ENCODE measurements at regions not wholly inside any gene's neighbourhood (a gene's known extent, or its start where the extent isn't known, plus 50 kb on each side); places are given as distances from the start of the nearest gene placed in this dataset.

DNA sequence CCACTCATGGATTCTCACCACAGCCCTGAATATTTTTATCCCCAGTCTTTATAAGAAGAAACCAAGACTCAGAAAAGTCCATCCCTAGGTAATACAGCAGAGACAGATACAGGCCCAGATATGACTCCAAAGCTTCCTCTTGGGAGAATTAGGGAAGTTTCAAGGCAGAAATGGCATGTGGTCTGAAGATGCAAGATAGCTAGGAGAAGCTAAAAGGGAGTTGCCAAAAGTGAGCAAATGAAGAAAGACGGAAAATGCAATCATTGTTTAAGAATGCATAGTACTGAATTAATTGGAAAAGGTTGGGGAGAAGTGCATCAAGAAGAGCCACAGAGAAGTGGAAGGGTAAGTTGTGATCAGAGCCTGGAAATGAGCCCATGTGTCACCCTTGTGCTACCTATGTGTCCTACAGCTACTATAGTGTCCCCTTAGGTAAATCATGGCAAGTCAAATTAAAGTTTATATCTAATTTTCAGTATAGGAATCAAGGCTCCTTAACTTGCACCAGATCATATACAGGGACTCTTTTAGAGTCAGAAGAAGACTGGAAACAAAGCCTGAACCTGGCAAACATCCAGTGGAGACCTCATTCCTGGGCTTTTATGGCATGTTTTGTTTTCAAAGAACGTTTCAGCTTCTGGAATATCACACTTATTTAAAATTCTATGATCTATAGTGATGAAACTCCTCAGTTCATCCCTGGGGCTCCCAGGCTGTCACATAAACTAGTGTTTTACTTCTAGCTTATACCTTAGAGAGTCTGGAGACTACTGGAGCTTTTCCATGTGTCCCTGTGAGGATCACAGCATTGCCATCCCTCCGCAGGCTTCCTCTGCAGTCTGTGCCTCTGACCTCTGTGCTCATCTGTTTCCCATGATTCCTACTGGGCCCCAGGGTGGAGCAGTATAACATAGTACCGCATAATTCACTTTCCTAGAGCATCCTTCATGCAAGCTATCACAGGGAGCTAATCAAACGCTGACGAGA, 189.0 kb upstream of the CDKN3 start:
- Mint-ChIP-seq H3K4me1 (no peaks in the 10 kb centered on the region), H3K27ac (no peak overlapping the region), H3K27me3 (peaks cover 10% of the 10 kb centered on the region), H3K4me3 (no peak overlapping the region), H3K9me3 (peaks cover 0 to 4% (median 0%) of the 10 kb centered on the region in 7 donors), H3K36me3 (no peaks in the 10 kb centered on the region)
- peaks cover 3% of the 10 kb centered on the region for H3K27me3 ChIP-seq (ENCODE audit: control insufficient read depth, insufficient read depth, low read length)
- no peak for ATAC-seq (ENCODE audit: low read depth in 2 of 2)
- no peak for DNase-seq
- H3K4me3 ChIP-seq (ENCODE audit: low read depth, low read length), result no peak overlapping the region
- H3K27ac ChIP-seq (ENCODE audit: insufficient read depth, low read length, poor library complexity, severe bottlenecking), result no peak overlapping the region
- no peaks in the 10 kb centered on the region for H3K36me3 ChIP-seq (ENCODE audit: control insufficient read depth, insufficient read depth, low read length)
- H3K9me3 ChIP-seq (ENCODE audit: control insufficient read depth in 2 of 2, low read length in 2 of 2), result no peaks in the 10 kb centered on the region
- no peaks in the 10 kb centered on the region for H3K4me1 ChIP-seq (ENCODE audit: control insufficient read depth, insufficient read depth, low read length, poor library complexity, severe bottlenecking)

DNA sequence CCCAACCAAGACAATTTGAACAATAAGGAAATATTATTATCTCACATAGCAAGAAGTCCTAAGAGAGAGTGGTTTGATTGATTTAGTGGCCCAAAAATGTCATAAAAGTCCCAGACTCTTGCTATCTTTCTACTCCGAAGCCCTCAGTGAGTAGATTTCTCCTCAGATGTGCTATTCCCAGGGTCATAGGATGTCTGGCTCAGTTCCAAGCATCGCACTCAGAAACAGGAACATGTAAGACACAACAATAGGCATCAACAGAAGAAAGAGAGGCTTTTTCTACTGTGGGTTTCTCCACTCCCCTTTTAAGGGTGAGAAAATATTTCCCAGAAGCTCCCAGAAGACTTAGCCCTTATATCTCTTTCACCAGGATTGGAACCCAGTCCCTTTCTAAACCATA, 188.1 kb upstream of the CDKN3 start:
- H3K36me3 Mint-ChIP-seq, result no peaks in the 10 kb centered on the region
- DNase-seq (no peak), ATAC-seq (ENCODE audit: low read depth in 2 of 2) (no peak)
- H3K4me1 Mint-ChIP-seq, result no peaks in the 10 kb centered on the region
- Histone ChIP-seq H3K4me3 (ENCODE audit: low read depth, low read length) (no peak overlapping the region), H3K36me3 (ENCODE audit: control insufficient read depth, insufficient read depth, low read length) (no peaks in the 10 kb centered on the region), H3K27me3 (ENCODE audit: control insufficient read depth, insufficient read depth, low read length) (peaks cover 3% of the 10 kb centered on the region), H3K27ac (ENCODE audit: insufficient read depth, low read length, poor library complexity, severe bottlenecking) (no peak overlapping the region), H3K4me1 (ENCODE audit: control insufficient read depth, insufficient read depth, low read length, poor library complexity, severe bottlenecking) (no peaks in the 10 kb centered on the region), H3K9me3 (ENCODE audit: control insufficient read depth in 2 of 2, low read length in 2 of 2) (no peaks in the 10 kb centered on the region)
- H3K4me3 Mint-ChIP-seq, result no peak overlapping the region
- H3K27ac Mint-ChIP-seq, result no peak overlapping the region
- H3K9me3 Mint-ChIP-seq, result peaks cover 0 to 4% (median 0%) of the 10 kb centered on the region in 7 donors
- H3K27me3 Mint-ChIP-seq, result peaks cover 12% of the 10 kb centered on the region

DNA sequence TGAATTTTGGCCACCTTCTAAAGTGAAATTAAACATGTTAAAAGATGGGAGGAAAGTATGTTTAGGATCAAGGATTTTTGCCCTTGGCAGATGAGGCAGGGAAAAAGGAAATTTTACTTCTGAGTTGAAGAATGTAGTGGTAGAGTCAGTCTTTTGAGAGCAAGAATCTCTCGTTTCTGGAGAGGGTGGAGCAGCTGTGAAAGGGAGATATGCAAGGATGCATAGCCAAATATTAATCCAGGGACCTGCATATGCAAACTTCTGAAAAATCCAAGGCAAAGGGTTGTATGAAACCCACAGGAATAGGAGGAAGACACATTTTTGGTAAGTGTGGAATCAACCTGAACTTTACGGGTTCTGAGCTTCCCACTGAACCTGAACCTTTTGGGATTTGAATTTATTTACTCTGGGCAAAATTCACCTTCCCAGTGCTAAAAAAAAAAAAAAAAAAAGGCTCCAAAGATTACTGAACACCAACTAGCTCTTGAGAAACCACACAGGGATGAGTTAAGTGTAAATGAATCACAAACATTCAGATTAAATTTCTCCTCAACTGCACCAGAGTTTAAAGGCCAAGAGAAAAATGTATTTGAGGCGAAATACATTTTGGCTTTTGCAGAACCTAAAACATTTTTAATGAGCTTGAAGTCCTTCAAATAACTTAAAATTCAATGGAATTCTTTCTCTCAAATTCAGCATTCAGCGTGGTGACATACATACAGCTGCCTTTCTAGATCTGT, 187.1 kb upstream of the CDKN3 start:
- DNase-seq, result no peak
- H3K4me3 Mint-ChIP-seq, result no peak overlapping the region
- H3K4me1 Mint-ChIP-seq, result no peaks in the 10 kb centered on the region
- no peak overlapping the region for H3K4me3 ChIP-seq (ENCODE audit: low read depth, low read length)
- no peaks in the 10 kb centered on the region for H3K36me3 Mint-ChIP-seq
- peaks cover 0 to 4% (median 0%) of the 10 kb centered on the region in 7 donors for H3K9me3 Mint-ChIP-seq
- no peaks in the 10 kb centered on the region for H3K9me3 ChIP-seq (ENCODE audit: control insufficient read depth in 2 of 2, low read length in 2 of 2)
- ATAC-seq (ENCODE audit: low read depth in 2 of 2), result no peak
- H3K4me1 ChIP-seq (ENCODE audit: control insufficient read depth, insufficient read depth, low read length, poor library complexity, severe bottlenecking), result no peaks in the 10 kb centered on the region
- peaks cover 12% of the 10 kb centered on the region for H3K27me3 Mint-ChIP-seq
- H3K27ac Mint-ChIP-seq, result no peak overlapping the region
- no peak overlapping the region for H3K27ac ChIP-seq (ENCODE audit: insufficient read depth, low read length, poor library complexity, severe bottlenecking)
- H3K36me3 ChIP-seq (ENCODE audit: control insufficient read depth, insufficient read depth, low read length), result no peaks in the 10 kb centered on the region
- H3K27me3 ChIP-seq (ENCODE audit: control insufficient read depth, insufficient read depth, low read length), result peaks cover 3% of the 10 kb centered on the region

DNA sequence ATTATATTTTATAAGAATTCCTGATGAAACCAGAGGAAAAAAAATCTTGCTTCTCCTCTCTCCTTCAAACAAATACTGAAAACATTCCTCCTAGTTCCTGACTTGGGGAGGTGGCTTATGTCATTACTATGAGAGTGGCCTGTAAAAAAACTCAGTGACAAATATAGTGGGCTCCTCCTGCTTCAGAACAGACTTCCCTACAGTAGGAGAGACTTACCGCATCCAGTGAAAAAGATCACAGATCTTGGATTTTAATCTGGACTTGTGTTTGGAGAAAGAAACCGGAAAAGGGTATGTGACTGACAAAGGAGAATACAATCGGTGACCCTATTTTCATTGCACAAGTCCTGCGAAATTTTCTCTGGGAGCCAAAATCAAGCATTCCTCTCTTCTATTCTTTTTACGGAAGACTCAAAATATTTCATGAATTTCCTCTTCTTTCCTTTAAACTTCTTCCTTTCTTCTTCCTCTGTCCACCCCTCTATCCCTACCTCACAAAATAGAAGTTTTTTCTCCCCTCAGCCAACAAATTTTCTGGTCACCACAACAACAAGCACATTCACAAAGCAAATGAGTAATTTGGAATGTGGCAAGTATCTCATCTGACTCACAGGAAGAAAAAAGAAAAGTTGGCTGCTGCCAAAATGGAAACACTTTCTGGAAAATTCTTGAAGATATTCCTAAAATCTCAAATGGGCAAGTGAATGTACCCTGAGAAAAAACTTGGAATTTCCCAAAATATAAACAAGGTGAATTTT, 185.1 kb upstream of the CDKN3 start:
- Histone ChIP-seq H3K27ac (ENCODE audit: insufficient read depth, low read length, poor library complexity, severe bottlenecking) (no peak overlapping the region), H3K36me3 (ENCODE audit: control insufficient read depth, insufficient read depth, low read length) (no peaks in the 10 kb centered on the region), H3K9me3 (ENCODE audit: control insufficient read depth in 2 of 2, low read length in 2 of 2) (no peaks in the 10 kb centered on the region), H3K4me3 (ENCODE audit: low read depth, low read length) (no peak overlapping the region), H3K4me1 (ENCODE audit: control insufficient read depth, insufficient read depth, low read length, poor library complexity, severe bottlenecking) (no peaks in the 10 kb centered on the region), H3K27me3 (ENCODE audit: control insufficient read depth, insufficient read depth, low read length) (peaks cover 3% of the 10 kb centered on the region)
- Mint-ChIP-seq H3K27me3 (peaks cover 19% of the 10 kb centered on the region), H3K27ac (no peak overlapping the region), H3K4me3 (peak overlapping the region in 1 of 4 donors; percentile 58), H3K36me3 (no peaks in the 10 kb centered on the region), H3K9me3 (peaks cover 0 to 5% (median under 1%) of the 10 kb centered on the region in 7 donors), H3K4me1 (no peaks in the 10 kb centered on the region)
- DNase-seq, result no peak
- no peak for ATAC-seq (ENCODE audit: low read depth in 2 of 2)

DNA sequence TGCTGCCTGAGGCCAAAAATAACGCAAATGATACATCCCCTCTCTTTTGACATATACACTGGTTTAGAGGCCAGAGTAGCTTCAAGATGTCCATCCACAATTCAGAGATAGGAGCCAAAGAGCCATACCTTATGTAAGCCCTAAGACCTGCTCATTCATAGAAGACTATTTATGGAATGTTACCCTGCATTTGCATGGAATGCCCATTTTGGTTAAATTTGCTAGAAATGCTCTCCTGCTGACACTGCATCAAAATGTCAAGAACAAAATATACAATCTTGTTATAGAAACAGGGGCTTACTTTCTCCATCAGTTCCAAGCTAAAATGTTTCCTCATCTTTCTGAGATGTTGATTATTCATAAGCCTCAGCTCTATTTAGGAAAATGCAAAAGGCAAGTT, 183.3 kb upstream of the CDKN3 start:
- Histone ChIP-seq H3K4me1 (ENCODE audit: control insufficient read depth, insufficient read depth, low read length, poor library complexity, severe bottlenecking) (no peaks in the 10 kb centered on the region), H3K36me3 (ENCODE audit: control insufficient read depth, insufficient read depth, low read length) (no peaks in the 10 kb centered on the region), H3K27me3 (ENCODE audit: control insufficient read depth, insufficient read depth, low read length) (peaks cover 2% of the 10 kb centered on the region), H3K4me3 (ENCODE audit: low read depth, low read length) (no peak overlapping the region), H3K9me3 (ENCODE audit: control insufficient read depth in 2 of 2, low read length in 2 of 2) (no peaks in the 10 kb centered on the region), H3K27ac (ENCODE audit: insufficient read depth, low read length, poor library complexity, severe bottlenecking) (no peak overlapping the region)
- H3K27ac Mint-ChIP-seq, result no peak overlapping the region
- H3K9me3 Mint-ChIP-seq, result peaks cover 0 to 5% (median 2%) of the 10 kb centered on the region in 7 donors
- H3K27me3 Mint-ChIP-seq, result peaks cover 35% of the 10 kb centered on the region
- H3K4me1 Mint-ChIP-seq, result no peaks in the 10 kb centered on the region
- ATAC-seq (ENCODE audit: low read depth in 2 of 2), result no peak
- H3K4me3 Mint-ChIP-seq, result no peak overlapping the region
- no peaks in the 10 kb centered on the region for H3K36me3 Mint-ChIP-seq
- no peak for DNase-seq

DNA sequence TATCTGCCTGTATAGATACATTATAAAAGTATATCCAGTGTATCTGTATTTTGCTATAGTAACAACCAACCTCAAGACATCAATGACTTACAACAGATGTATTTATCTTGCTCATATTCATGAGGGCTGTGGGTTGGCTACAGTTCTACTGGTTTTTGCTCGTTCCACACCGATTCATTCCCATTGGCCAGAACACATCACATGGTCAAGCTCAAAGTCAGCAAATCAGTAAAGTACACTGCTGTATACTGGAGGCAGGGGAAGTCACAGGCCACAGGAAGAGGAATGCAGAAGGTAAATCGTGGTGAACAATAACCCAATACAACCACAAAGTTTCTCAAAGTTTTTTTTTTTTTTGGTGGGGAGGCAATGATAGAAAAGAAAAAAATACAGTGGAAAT, 180.0 kb upstream of the CDKN3 start:
- Histone ChIP-seq H3K36me3 (ENCODE audit: control insufficient read depth, insufficient read depth, low read length) (no peaks in the 10 kb centered on the region), H3K4me1 (ENCODE audit: control insufficient read depth, insufficient read depth, low read length, poor library complexity, severe bottlenecking) (peaks cover 4% of the 10 kb centered on the region), H3K4me3 (ENCODE audit: low read depth, low read length) (no peak overlapping the region), H3K27ac (ENCODE audit: insufficient read depth, low read length, poor library complexity, severe bottlenecking) (no peak overlapping the region), H3K9me3 (ENCODE audit: control insufficient read depth in 2 of 2, low read length in 2 of 2) (no peaks in the 10 kb centered on the region), H3K27me3 (ENCODE audit: control insufficient read depth, insufficient read depth, low read length) (peaks cover 24% of the 10 kb centered on the region)
- Mint-ChIP-seq H3K4me3 (no peak overlapping the region), H3K27ac (no peak overlapping the region), H3K9me3 (peaks cover 0 to 5% (median 1%) of the 10 kb centered on the region in 7 donors), H3K36me3 (no peaks in the 10 kb centered on the region), H3K27me3 (peaks cover 68% of the 10 kb centered on the region), H3K4me1 (peaks cover 0 to 14% (median 4%) of the 10 kb centered on the region in 4 donors)
- no peak for ATAC-seq (ENCODE audit: low read depth in 2 of 2)
- DNase-seq, result no peak

DNA sequence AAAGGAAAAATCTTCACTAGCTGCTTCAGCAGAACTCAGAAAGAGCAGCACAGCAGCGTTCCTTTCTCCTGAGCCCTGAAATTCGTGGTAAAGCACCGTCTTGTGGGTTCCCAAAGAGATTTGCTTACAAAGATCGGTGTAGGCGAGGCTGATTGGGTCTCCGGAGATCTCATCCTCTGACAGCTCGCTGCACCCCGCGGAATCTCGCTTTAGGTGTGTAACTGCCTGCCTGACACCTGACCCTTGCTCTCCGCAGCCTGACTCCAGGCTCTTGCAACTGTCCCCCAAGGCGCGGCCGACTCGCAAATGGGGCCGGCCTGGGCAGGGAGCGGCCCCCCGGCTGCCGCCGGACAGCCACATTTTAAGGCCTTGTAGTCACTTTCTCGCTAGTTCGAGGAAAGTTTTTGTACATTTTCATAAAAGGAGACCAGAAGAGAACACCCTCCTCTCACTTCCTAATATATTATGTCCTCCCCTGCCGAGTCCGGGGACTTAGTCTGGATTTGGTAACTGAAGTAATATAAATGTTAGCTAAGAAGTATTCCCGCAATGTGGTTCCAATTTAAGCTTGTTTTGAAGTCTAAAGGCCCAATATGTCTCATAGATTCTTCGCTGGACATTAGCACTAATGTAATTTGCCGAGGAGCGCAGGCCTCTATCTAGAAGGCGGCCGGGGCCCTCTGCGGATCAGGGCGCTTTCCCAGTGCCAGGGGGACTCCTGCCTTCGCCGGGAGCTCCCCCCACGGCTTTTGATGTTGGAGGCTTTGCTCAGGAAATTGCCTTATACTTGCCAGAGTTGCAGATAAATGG, 177.3 kb upstream of the CDKN3 start:
- DNase-seq, result no peak
- no peaks in the 10 kb centered on the region for H3K36me3 Mint-ChIP-seq
- Histone ChIP-seq H3K27me3 (ENCODE audit: control insufficient read depth, insufficient read depth, low read length) (peaks cover 34% of the 10 kb centered on the region), H3K36me3 (ENCODE audit: control insufficient read depth, insufficient read depth, low read length) (no peaks in the 10 kb centered on the region), H3K27ac (ENCODE audit: insufficient read depth, low read length, poor library complexity, severe bottlenecking) (no peak overlapping the region), H3K4me1 (ENCODE audit: control insufficient read depth, insufficient read depth, low read length, poor library complexity, severe bottlenecking) (peaks cover 4% of the 10 kb centered on the region), H3K4me3 (ENCODE audit: low read depth, low read length) (no peak overlapping the region), H3K9me3 (ENCODE audit: control insufficient read depth in 2 of 2, low read length in 2 of 2) (no peaks in the 10 kb centered on the region)
- no peak for ATAC-seq (ENCODE audit: low read depth in 2 of 2)
- peak overlapping the region in 2 of 4 donors; percentile 32 to 82 for H3K4me3 Mint-ChIP-seq
- H3K27me3 Mint-ChIP-seq, result peaks cover 74% of the 10 kb centered on the region
- H3K9me3 Mint-ChIP-seq, result peaks cover 0 to 6% (median 2%) of the 10 kb centered on the region in 7 donors
- H3K27ac Mint-ChIP-seq, result no peak overlapping the region
- peaks cover 0 to 14% (median 4%) of the 10 kb centered on the region in 4 donors for H3K4me1 Mint-ChIP-seq
